ENCODE measurements at regions not wholly inside any gene's neighbourhood (a gene's known extent, or its start where the extent isn't known, plus 50 kb on each side); places are given as distances from the start of the nearest gene placed in this dataset.
"Not testable (repeated sequence)": the region's sequence is repeated elsewhere in the genome, so short reads cannot be mapped to it uniquely, and the experiment has no call there.

DNA sequence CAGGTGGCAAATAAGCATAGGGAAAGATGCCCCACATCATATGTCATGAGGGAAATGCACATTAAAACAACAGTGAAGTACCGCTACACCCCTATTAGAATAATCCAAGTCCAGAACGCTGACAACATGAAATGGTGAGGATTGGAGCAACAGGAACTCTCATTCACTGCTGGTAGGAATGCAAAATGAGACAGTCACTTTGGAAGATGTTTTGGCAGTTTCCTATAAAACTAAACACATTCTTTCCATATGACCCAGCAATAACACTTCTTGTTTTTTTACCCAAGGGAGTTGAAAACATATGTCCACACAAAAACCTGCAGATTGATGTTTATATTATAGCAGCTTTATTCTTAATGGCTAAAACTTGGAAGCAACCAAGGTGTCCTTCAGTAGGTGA is 116.4 kb upstream of the TOPAZ1 start:
- no peak for ATAC-seq
- Mint-ChIP-seq H3K27me3 (peaks cover 0 to 4% (median 4%) of the 10 kb centered on the region in 5 donors), H3K36me3 (no peaks in the 10 kb centered on the region), H3K4me3 (no peak overlapping the region), H3K27ac (no peak overlapping the region), H3K4me1 (peaks cover 7 to 11% (median 9%) of the 10 kb centered on the region in 4 donors), H3K9me3 (no peaks in the 10 kb centered on the region)
- no peak for DNase-seq
- POLR2A ChIA-PET, result no interaction called here

DNA sequence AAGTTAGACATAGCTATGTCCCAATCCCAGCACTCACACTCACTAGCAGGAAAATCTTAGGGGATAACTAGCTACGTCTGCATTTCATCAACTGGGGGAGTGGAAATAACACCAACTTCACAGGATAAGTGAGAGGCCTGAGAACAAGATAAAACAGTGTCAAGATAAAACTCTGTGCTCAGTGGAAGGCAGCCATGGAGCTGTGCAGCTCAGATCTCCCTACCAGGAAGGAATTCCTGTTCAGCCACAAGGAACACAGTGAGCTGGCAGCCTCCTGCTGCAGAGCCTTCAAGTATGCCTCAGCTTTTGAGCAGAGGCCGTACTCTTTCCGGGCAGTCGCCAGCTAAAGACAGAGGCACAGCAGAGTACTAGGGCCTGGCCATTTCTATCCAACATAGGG is 115.8 kb upstream of the TOPAZ1 start:
- Mint-ChIP-seq H3K27ac (no peak overlapping the region), H3K27me3 (peaks cover 0 to 4% (median 4%) of the 10 kb centered on the region in 5 donors), H3K36me3 (no peaks in the 10 kb centered on the region), H3K9me3 (no peaks in the 10 kb centered on the region), H3K4me3 (no peak overlapping the region), H3K4me1 (peaks cover 8 to 16% (median 13%) of the 10 kb centered on the region in 4 donors)
- no peak for DNase-seq
- POLR2A ChIA-PET, result no interaction called here
- ATAC-seq, result no peak

DNA sequence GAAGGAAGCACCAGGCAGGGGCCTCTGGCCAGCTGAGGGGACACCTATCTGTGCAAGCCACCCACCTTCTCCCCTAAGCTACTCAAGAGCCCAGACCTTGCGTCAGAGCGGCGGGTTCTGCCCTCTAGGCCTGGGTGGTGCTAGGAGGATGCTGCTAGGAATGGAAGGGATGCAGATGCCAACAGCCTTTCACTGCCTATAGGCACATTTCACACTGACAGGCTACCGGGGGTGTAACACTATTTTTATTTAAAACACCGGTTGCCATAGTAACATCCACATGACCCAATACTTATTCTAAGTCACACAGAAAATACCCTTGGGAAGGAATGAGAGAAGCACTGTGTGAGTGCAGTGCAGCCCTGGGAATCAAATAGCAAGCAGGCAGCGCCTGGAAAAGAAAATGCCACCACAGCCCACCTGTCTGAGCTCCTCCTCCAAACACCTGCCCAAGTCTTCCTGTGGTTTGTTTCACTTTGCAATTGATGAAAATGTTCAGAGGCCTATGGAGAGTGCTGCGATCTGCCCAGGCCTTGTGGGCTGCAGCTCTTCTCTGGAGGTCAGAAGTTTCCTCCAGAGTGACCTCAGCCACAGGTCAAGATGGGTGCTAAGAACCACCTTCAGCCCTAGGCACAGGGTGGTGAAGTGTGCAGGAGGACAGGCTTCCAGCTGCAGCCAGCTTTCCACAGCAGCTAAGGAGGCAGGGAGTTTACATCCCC is 113.5 kb upstream of the TOPAZ1 start:
- Mint-ChIP-seq H3K27me3 (peaks cover 0 to 6% (median 4%) of the 10 kb centered on the region in 5 donors), H3K9me3 (no peaks in the 10 kb centered on the region), H3K4me3 (no peak overlapping the region), H3K27ac (no peak overlapping the region), H3K4me1 (peaks cover 8 to 16% (median 13%) of the 10 kb centered on the region in 4 donors), H3K36me3 (no peaks in the 10 kb centered on the region)
- POLR2A ChIA-PET, result no interaction called here
- ATAC-seq (no peak), DNase-seq (no peak)

DNA sequence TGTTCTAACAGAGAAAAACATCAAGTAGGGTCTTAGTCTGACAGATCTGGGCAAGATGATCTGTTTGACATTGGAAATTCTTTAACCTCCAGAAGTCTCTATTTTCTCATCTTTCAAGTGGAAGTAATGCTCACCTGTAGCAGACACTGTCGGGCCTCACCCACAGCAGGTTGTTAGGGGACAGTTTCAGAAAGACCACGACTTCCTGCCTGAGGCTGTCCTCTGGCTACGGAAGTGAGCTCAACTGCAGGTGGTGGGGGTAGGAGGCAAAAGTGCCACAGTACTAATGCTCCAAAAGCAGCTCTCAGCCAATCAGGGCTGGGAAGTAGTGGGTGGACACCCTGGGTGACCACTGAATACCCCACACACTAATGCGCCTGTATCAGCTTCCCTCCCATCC is 111.4 kb upstream of the TOPAZ1 start:
- no peak for DNase-seq
- H3K27ac Mint-ChIP-seq, result peak overlapping the region in 1 of 10 donors; percentile 47
- peak in 1 of 2 donors; percentile 53 for ATAC-seq
- no peaks in the 10 kb centered on the region for H3K9me3 Mint-ChIP-seq
- H3K36me3 Mint-ChIP-seq, result no peaks in the 10 kb centered on the region
- POLR2A ChIA-PET, result no interaction called here
- peaks cover 1 to 19% (median 7%) of the 10 kb centered on the region in 5 donors for H3K27me3 Mint-ChIP-seq
- no peak overlapping the region for H3K4me3 Mint-ChIP-seq
- peaks cover 8 to 16% (median 13%) of the 10 kb centered on the region in 4 donors for H3K4me1 Mint-ChIP-seq

DNA sequence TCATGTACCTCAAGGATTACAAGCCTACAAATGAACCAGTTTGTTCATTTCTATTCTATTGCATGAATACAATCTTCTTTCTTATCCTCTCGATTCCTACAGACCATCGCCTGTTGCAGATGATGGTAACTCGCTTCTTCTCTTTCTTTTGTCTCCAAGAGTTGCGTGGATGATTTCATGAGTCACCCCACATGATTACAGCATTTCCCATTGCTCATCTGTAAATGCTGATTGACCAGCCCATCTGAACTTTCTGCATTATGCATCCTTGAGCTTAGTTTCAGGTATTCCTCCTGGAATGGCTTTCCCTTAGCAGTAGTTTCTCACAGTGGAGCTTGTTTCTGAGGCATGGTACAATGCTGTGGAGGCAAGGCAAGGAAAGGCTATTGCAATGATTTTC is 109.6 kb upstream of the TOPAZ1 start:
- POLR2A ChIA-PET, result no interaction called here
- peaks cover 2 to 22% (median 15%) of the 10 kb centered on the region in 5 donors for H3K27me3 Mint-ChIP-seq
- no peak for DNase-seq

DNA sequence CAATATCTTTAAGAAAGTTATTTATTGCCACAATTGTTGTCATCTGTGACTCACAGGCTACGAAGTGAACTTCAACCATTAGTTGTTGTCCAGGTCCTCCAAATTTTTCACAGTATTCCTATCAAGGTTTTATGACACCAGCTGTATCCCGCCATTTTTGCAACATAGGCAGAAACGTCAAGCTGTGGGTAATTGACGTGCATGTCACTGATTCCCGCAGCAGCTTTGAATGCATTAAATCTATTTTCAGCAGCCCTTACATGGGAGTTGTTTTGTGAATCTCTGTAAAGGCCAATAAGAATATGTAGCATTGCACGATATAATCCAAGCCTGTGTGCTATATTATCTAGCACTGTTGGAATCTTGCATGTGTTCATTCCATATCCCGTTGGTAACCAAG is 109.1 kb upstream of the TOPAZ1 start:
- POLR2A ChIA-PET, result no interaction called here

More for the DNA sequence above, 109.6 kb upstream of the TOPAZ1 start:
- Mint-ChIP-seq H3K4me1 (peaks cover 8 to 16% (median 13%) of the 10 kb centered on the region in 4 donors), H3K4me3 (no peak overlapping the region), H3K36me3 (no peaks in the 10 kb centered on the region), H3K9me3 (no peaks in the 10 kb centered on the region), H3K27ac (no peak overlapping the region)
- ATAC-seq, result no peak

DNA sequence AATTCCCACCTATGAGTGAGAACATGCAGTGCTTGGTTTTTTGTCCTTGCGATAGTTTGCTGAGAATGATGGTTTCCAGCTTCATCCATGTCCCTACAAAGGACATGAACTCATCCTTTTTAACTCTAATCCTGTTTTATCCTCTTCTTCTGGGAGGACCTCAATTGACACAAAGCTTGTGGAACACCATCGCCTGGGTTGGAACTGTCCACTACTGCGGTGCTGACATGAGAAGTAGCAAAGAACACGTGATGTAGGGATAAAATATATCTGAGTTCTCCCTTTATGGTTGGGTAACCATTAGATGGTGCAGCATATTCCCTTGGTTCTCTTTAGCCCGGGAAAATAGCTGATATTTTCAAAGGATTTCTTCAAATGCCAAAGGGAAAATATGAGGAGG is 105.3 kb upstream of the TOPAZ1 start:
- POLR2A ChIA-PET, result no interaction called here
- H3K9me3 Mint-ChIP-seq, result peaks cover 0 to 11% (median 0%) of the 10 kb centered on the region in 9 donors
- ATAC-seq, result no peak
- no peaks in the 10 kb centered on the region for H3K4me1 Mint-ChIP-seq
- H3K27ac Mint-ChIP-seq, result no peak overlapping the region
- peaks cover 2 to 22% (median 15%) of the 10 kb centered on the region in 5 donors for H3K27me3 Mint-ChIP-seq
- no peak overlapping the region for H3K4me3 Mint-ChIP-seq
- DNase-seq, result no peak
- peaks cover 0 to 4% (median 0%) of the 10 kb centered on the region in 3 donors for H3K36me3 Mint-ChIP-seq

More for the DNA sequence above, 109.1 kb upstream of the TOPAZ1 start:
- H3K36me3 Mint-ChIP-seq, result no peaks in the 10 kb centered on the region
- ATAC-seq, result no peak
- no peak overlapping the region for H3K4me3 Mint-ChIP-seq
- H3K4me1 Mint-ChIP-seq, result peaks cover 8 to 16% (median 13%) of the 10 kb centered on the region in 4 donors
- no peaks in the 10 kb centered on the region for H3K9me3 Mint-ChIP-seq
- DNase-seq, result no peak
- H3K27me3 Mint-ChIP-seq, result peaks cover 2 to 22% (median 15%) of the 10 kb centered on the region in 5 donors
- no peak overlapping the region for H3K27ac Mint-ChIP-seq

DNA sequence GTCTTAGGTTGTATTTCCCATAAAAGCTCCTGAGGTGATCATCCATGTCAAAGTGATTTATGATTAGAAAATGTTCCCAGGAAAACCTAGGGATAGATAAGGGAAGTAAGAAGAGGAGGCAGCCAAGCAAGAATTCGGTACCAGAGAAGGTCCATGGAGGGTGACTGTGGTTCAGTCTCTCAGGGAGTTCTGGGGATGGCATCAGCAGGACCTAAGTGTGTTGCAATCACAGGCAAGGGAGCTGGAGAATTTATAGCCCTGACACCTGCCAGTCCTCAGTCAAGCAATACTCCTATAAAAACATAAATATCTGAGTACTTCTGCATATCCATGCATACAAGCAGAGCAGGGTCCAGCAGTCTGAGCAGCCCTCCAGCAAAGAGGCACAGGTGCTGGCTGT is 95.6 kb upstream of the TOPAZ1 start:
- H3K36me3 Mint-ChIP-seq, result no peaks in the 10 kb centered on the region
- no peaks in the 10 kb centered on the region for H3K4me1 Mint-ChIP-seq
- DNase-seq (no peak), ATAC-seq (no peak)
- POLR2A ChIA-PET, result no interaction called here
- H3K27ac Mint-ChIP-seq, result no peak overlapping the region
- H3K4me3 Mint-ChIP-seq, result no peak overlapping the region
- H3K27me3 Mint-ChIP-seq, result peaks cover 9 to 46% (median 22%) of the 10 kb centered on the region in 5 donors
- H3K9me3 Mint-ChIP-seq, result peaks cover 0 to 6% (median 0%) of the 10 kb centered on the region in 9 donors

DNA sequence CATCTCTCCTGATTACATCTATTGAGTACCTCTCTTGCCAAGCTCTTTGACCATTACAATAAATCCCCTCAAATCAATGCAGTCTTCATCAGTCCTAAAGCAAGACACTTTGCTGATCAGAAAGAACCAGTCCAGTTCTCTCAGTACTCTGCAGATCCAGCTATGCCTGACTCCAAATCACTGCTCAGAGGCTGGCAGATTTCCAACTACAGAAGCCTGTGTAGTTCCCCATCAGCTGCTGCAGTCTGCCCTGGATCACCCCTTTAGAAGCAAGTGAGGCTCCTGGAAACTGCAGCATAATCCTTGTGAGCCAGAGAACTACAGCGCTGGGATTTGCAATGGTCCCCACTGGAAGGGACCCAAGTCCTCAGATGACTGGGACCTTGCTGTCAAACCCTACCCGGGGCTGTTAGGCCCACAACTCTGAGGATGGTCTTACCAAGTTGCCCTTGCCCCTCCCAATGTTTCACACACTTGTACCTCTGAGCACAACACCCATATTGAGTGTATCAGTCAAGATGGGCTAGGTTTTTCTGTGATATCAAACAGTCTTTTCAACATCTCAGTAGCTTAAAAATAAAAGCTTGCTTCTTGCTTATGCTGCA is 81.9 kb upstream of the TOPAZ1 start:
- ATAC-seq, result no peak
- no peaks in the 10 kb centered on the region for H3K9me3 Mint-ChIP-seq
- POLR2A ChIA-PET, result no interaction called here
- H3K27ac Mint-ChIP-seq, result no peak overlapping the region
- peaks cover 0 to 2% (median 0%) of the 10 kb centered on the region in 3 donors for H3K36me3 Mint-ChIP-seq
- no peak overlapping the region for H3K4me3 Mint-ChIP-seq
- no peak for DNase-seq
- H3K27me3 Mint-ChIP-seq, result peaks cover 13 to 62% (median 28%) of the 10 kb centered on the region in 5 donors
- no peaks in the 10 kb centered on the region for H3K4me1 Mint-ChIP-seq

DNA sequence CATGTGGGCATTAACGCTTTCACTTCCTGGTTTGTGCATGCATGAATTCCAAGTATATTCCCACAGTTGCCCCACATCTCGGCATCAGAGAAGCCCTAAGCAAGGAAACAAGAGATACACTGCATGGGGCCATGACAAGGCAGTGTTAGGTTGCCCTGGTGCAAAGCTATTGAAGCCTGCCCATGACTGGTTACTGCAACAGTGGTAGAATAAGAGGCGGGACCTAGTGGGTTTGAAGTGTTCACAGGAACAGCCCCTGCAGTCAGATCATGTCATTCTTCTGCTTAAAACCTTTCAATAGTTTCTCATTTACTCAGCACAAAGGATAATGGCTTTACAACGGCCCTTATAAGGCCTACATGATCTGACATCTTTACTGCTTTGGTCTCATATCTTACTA is 80.9 kb upstream of the TOPAZ1 start:
- peaks cover 15 to 62% (median 24%) of the 10 kb centered on the region in 5 donors for H3K27me3 Mint-ChIP-seq
- H3K36me3 Mint-ChIP-seq, result peaks cover 0 to 2% (median 0%) of the 10 kb centered on the region in 3 donors
- POLR2A ChIA-PET, result no interaction called here

DNA sequence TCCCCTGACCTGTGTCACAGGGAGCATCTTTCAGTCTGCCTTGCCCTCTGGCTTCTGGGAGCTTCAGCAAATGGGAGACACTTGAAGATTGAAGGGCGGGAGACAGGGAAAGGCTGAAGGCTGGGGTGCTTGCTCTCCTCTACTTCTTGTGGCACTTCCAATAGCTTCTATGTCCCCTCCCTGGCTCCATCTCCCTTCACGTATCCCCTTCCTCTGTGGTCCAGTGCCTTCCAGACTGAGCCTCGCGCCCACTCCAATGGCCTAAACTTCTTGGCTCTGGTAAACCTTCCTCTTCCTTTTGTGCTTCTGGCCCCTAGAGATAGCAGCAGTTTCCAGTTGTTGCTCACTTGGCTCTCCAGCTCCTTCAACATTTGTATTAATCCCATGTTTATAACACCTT is 69.8 kb upstream of the TOPAZ1 start:
- POLR2A ChIA-PET, result no interaction called here
- ATAC-seq, result no peak
- Mint-ChIP-seq H3K4me3 (no peak overlapping the region), H3K4me1 (no peaks in the 10 kb centered on the region), H3K27ac (no peak overlapping the region), H3K9me3 (peaks cover 0 to 6% (median 0%) of the 10 kb centered on the region in 9 donors), H3K27me3 (peaks cover 8 to 31% (median 24%) of the 10 kb centered on the region in 5 donors), H3K36me3 (peaks cover 0 to 5% (median 0%) of the 10 kb centered on the region in 3 donors)
- DNase-seq, result no peak

More for the DNA sequence above, 80.9 kb upstream of the TOPAZ1 start:
- H3K4me3 Mint-ChIP-seq, result no peak overlapping the region
- peaks cover 0 to 2% (median 0%) of the 10 kb centered on the region in 9 donors for H3K9me3 Mint-ChIP-seq
- H3K4me1 Mint-ChIP-seq, result no peaks in the 10 kb centered on the region
- ATAC-seq (no peak), DNase-seq (no peak)
- H3K27ac Mint-ChIP-seq, result peak overlapping the region in 1 of 10 donors; percentile 12

DNA sequence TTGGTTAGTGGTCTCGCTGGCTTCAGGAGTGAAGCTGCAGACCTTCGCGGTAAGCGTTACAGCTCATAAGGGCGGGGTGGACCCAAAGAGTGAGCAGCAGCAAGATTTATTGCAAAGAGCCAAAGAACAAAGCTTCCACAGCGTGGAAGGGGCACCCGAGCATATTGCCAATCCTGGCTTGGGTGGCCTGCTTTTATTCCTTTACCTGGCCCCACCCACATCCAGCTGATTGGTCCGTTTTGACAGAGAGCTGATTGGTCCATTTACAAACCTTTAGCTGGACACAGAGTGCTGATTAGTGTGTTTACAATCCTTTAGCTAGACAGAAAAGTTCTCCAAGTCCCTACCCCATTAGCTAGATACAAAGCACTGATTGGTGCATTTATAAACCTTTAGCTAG is 69.0 kb upstream of the TOPAZ1 start:
- peaks cover 7 to 31% (median 26%) of the 10 kb centered on the region in 5 donors for H3K27me3 Mint-ChIP-seq
- not testable (repeated sequence) for H3K4me3 Mint-ChIP-seq

DNA sequence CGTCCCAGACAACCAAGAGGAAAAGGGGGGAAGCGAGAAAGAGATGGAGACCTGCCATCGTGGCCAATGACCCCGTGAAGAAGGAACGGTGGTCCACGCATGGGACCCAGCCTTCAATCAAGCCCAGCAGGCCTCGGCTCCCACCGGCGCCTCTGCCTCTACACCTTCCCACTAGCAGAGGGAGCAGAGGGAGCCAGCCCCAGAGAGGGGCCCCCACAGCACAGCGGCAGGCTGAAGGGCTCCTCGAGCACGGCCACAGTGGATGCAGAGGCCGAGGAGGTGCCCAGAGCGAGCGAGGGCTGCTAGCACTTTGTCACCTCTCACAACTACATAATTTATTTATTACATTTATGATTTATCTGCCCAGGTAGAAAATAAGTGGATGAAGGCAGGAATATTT is 68.4 kb upstream of the TOPAZ1 start:
- DNase-seq, result no peak
- H3K27ac Mint-ChIP-seq, result no peak overlapping the region
- H3K4me3 Mint-ChIP-seq, result no peak overlapping the region
- ATAC-seq, result no peak
- peaks cover 7 to 31% (median 26%) of the 10 kb centered on the region in 5 donors for H3K27me3 Mint-ChIP-seq
- H3K9me3 Mint-ChIP-seq, result peaks cover 0 to 6% (median 0%) of the 10 kb centered on the region in 9 donors
- no peaks in the 10 kb centered on the region for H3K4me1 Mint-ChIP-seq
- peaks cover 0 to 5% (median 0%) of the 10 kb centered on the region in 3 donors for H3K36me3 Mint-ChIP-seq
- POLR2A ChIA-PET, result interaction anchor here (0.5 kb wide), 1 partner anchor 601 kb away, joined by 6 read pairs; no protein-coding TSS in a partner anchor

More for the DNA sequence above, 69.0 kb upstream of the TOPAZ1 start:
- H3K27ac Mint-ChIP-seq, ATAC-seq, H3K4me1 Mint-ChIP-seq, H3K36me3 Mint-ChIP-seq, H3K9me3 Mint-ChIP-seq, DNase-seq: not testable (repeated sequence)
- POLR2A ChIA-PET, result interaction anchor here (0.5 kb wide), 1 partner anchor 601 kb away, joined by 6 read pairs; no protein-coding TSS in a partner anchor
